Ishikawa (cell line): ENCODE measurements at regions not wholly inside any gene's neighbourhood (a gene's known extent, or its start where the extent isn't known, plus 50 kb on each side); places are given as distances from the start of the nearest gene placed in this dataset.

Experiments
- CEBPB ChIP-seq: IDR thresholded peaks from 2 replicates; pipeline ENCODE4 v1.6.1; 2012
- CREB1 ChIP-seq: IDR thresholded peaks from 2 replicates; pipeline ENCODE4 v1.6.1; 2012; ENCODE audit warnings: low read depth
- EGR1 ChIP-seq: IDR thresholded peaks from 2 replicates; pipeline ENCODE4 v1.6.1; 2012
- EP300 ChIP-seq: IDR thresholded peaks from 2 replicates; pipeline ENCODE4 v1.6.1; 2012; ENCODE audit warnings: borderline replicate concordance
- FOXM1 ChIP-seq: IDR thresholded peaks from 2 replicates; pipeline ENCODE4 v1.6.1; 2012; ENCODE audit warnings: low read depth, borderline replicate concordance
- NFIC ChIP-seq: IDR thresholded peaks from 2 replicates; pipeline ENCODE4 v1.6.1; 2012
- RAD21 ChIP-seq: IDR thresholded peaks from 2 replicates; pipeline ENCODE4 v1.6.1; 2012; ENCODE audit warnings: low read depth
- REST ChIP-seq: IDR thresholded peaks from 2 replicates; pipeline ENCODE4 v1.6.1; 2012; ENCODE audit warnings: low read depth, mild to moderate bottlenecking
- TAF1 ChIP-seq: IDR thresholded peaks from 2 replicates; pipeline ENCODE4 v1.6.1; 2012; ENCODE audit warnings: low read depth, mild to moderate bottlenecking
- TCF12 ChIP-seq: IDR thresholded peaks from 2 replicates; pipeline ENCODE4 v1.6.1; 2012; ENCODE audit warnings: low read depth
- TEAD4 ChIP-seq: IDR thresholded peaks from 2 replicates; pipeline ENCODE4 v1.6.1; 2012
- USF1 ChIP-seq: IDR thresholded peaks from 2 replicates; pipeline ENCODE4 v1.6.1; 2012
- YY1 ChIP-seq: IDR thresholded peaks from 2 replicates; pipeline ENCODE4 v1.6.1; 2012; ENCODE audit warnings: low read depth
- ZBTB7A ChIP-seq: IDR thresholded peaks from 2 replicates; pipeline ENCODE4 v1.6.1; 2012; ENCODE audit warnings: low read depth
- TF ChIP-seq, protein P1 (sequence below): IDR thresholded peaks from 2 replicates; pipeline ENCODE4 v1.6.1; 2012

- TF ChIP-seq EGR1 (no peak), CREB1 (no peak), RAD21 (no peak), TCF12 (no peak), ZBTB7A (no peak), TEAD4 (no peak), USF1 (no peak), NFIC (no peak), REST (no peak), YY1 (no peak), CEBPB (no peak), FOXM1 (no peak), TAF1 (no peak)
- TF ChIP-seq, protein P1, sequence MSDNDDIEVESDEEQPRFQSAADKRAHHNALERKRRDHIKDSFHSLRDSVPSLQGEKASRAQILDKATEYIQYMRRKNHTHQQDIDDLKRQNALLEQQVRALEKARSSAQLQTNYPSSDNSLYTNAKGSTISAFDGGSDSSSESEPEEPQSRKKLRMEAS, result no peak
Observed at GRCh38 chr11:21930408-21930807, 262.5 kb upstream of the ANO5 start.

DNA sequence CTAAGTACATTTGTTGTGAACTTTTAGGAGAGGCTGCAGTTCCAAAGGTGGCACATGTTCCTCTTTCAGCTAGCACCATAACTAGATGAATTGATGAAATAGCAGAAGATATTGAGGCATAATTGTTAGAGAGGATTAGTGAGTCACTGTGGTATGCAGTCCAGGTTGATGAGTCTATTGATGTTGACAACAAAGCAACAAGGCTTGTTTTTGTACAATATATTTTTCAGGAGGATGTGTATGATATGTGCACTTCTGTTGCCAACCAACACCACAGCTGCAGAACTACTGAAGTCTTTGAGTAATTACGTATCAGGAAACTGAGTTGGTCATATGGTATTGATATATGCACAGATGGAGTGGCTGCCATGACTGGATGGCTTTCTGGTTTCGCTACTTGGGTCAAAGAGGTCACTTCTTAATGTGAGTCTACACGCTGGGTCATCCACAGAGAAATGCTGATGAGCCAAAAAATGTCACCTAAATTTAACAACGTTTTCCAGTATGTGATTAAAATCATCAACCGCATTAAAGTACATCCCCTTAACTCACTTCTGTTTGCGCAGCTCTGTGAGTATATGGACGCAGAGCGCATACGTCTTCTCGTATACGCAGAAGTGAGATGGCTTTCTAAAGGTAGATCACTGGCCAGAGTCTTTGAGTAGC is 261.3 kb upstream of the ANO5 start:
- TF ChIP-seq REST (no peak), YY1 (no peak), CREB1 (no peak), TAF1 (no peak)

- TF ChIP-seq USF1, result no peak
- no peak for TF ChIP-seq EGR1
- no peak for TF ChIP-seq CREB1
- TF ChIP-seq TCF12, result no peak
Observed at GRCh38 chr11:21933095-21933494, 259.8 kb upstream of the ANO5 start.

GRCh38 chr11:21944577-21944976 is 248.3 kb upstream of the ANO5 start:
- no peak for TF ChIP-seq YY1
- no peak for TF ChIP-seq ZBTB7A
- no peak for TF ChIP-seq EP300
- TF ChIP-seq FOXM1, result no peak
- no peak for TF ChIP-seq REST

DNA sequence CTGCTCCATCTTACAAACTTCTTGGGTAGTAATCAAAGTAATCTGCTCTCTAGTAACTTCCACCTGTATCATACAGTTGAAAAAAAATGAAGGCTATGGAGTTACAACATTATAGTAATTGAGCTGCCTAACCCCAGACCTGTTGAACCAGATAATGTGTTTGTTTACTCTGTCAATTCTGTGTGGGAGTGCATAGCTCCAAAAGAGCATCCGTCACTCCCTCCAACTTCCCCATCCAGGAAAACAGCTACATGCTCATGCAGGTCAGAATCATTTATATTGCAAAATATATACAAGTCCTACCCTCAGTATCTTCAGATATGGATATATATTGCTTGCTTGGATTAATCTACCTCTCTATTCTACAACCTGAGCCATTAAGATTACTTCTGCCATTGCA is 244.0 kb upstream of the ANO5 start:
- TF ChIP-seq EP300 (no peak), YY1 (no peak), FOXM1 (no peak), TCF12 (no peak), TEAD4 (no peak), CEBPB (no peak)
